ENCODE measurements at regions not wholly inside any gene's neighbourhood (a gene's known extent, or its start where the extent isn't known, plus 50 kb on each side); places are given as distances from the start of the nearest gene placed in this dataset.
"Not testable (repeated sequence)": the region's sequence is repeated elsewhere in the genome, so short reads cannot be mapped to it uniquely, and the experiment has no call there.

DNA sequence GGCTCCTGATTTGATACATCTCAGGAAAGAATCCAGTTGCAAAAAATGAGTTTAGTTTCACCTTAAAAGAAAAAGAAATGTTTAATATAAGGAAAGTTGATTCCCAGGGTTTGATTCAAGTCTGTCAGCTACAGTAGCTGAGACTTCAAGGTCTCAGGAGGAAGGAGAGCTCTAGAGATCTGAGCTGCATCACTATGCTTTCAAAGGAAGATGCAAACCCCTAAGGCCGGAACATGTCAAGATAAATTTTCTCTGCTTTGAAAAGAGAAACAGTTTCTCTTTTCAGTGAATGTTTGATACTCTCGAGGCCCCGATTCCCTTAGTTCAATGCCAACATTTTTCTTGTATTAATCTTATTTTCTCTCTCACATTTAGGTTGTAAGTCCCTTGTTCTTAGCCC lies 128.6 kb downstream of the RGPD3 start:
- DNase-seq (ENCODE audit: extremely low read depth, low read depth), result no peak

DNA sequence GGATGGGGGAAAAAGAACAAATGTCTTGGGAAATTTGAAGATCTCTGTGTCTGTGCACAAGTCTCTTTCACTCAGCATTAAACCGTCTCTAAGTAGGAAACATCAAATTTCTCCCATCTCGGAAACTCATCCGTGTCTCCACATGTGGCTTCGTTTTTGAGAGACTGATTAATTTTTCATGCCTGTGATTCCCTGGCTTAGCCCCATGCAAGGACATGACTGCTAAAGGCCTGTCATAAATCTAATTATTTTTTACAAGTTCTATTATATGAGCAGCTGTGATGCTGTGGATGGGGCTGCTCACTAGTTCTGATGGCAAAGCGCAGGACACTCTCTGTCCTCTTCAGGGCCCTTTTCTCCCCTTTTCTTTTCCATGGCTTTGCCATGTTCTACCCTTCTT lies 129.1 kb downstream of the RGPD3 start:
- DNase-seq (ENCODE audit: extremely low read depth, low read depth), result no peak

DNA sequence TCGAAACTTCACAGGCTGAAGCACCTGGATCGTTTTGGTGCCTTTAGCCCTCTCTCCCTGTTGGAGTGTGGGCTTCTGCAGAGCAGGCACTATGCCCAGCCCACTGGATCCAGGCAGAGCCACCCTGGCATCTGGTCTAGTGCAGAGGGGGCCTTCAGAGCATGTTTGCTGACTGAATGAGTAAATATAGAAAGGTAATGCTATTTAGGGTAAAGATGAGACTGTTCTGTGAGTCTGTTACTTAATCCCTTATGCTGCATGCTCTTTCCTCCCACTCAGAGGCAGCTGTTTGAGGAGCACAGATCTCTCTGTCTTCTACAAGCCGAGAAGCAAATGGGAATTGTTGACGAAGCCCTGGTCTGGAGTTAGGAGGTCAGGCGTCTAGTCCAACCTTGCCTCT lies 130.2 kb downstream of the RGPD3 start:
- DNase-seq (ENCODE audit: extremely low read depth, low read depth), result no peak

DNA sequence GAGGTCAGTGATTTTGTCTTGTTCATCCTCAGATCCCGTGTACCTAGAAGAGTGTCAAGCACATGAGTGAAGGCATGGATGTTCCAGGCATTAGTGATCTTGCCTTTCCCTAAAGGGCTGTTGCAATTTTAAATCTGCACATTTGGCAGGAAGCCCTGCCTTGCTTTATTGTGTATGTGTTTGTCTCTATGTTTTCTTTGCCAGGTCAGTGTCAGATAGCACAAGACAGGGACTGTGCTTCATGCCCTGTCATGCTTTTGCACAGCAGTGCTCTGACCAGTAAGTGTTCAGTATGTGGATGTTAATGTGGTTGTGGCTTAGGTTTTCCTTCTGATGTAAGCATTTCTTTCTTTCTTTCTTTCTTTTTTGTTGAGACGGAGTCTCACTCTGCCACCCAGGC lies 131.5 kb downstream of the RGPD3 start:
- peak; percentile 4 for DNase-seq (ENCODE audit: extremely low read depth, low read depth)

DNA sequence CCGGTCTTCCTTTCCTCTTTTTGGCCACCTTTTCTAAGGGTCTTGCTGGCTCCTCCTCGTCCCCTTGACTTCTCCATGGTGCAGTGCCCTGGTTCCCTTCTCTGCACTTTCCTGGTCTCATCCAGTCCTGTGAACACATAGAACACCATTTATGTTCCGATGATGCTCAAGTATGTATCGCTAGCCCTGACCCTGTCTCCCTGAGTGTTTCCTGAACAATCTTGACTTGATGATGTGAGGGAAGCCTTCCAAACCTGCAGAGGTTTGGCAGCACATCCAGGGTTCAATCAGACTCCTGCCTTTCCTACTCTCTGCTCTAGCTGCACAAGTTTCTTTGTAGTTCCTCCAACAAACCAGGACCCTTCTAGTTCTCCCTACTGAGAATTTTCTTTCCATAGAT lies 132.1 kb downstream of the RGPD3 start:
- no peak for DNase-seq (ENCODE audit: extremely low read depth, low read depth)

DNA sequence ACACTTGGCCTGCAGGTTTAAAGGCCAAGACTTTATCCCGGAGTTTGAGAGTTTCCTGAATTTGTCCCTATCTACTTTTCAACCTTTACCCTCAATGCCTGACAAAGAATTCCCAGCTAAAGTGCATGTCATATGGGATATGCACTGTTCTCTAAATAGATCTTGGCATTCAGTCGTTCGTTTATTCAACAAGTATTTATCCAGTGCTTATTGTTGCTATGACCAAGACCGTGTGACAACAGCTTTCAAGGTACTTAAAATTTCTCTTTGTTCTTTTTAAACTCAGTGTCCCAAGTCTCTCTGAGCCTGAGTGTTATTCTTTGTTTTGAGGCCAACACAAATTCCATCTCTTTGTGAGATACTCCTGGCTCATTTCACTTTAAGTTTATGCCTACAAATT lies 133.4 kb downstream of the RGPD3 start:
- no peak for DNase-seq (ENCODE audit: extremely low read depth, low read depth)

DNA sequence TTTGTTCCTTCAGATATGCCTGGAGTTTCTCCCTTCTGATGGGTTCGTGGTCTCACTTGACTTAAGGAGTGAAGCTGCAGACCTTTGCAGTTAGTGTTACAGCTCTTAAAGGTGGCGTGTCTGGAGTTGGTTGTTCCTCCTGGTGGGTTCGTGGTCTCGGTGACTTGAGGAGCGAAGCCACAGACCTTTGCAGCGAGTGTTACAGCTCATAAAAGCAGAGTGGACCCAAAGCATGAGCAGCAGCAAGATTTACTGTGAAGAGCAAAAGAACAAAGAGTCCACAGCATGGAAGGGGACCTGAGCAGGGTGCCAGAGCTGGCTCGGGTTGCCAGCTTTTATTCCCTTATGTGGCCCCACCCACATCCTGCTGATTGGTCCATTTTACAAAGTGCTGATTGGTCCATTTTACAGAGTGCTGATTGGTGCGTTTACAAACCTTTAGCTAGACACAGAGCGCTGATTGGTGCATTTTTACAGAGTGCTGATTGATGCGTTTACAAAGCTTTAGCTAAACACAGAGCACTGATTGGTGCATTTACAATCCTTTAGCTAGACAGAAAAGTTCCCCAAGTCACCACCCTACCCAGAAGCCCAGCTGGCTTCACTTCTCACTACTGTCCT lies 134.8 kb downstream of the RGPD3 start:
- DNase-seq (ENCODE audit: extremely low read depth, low read depth), result not testable (repeated sequence)

DNA sequence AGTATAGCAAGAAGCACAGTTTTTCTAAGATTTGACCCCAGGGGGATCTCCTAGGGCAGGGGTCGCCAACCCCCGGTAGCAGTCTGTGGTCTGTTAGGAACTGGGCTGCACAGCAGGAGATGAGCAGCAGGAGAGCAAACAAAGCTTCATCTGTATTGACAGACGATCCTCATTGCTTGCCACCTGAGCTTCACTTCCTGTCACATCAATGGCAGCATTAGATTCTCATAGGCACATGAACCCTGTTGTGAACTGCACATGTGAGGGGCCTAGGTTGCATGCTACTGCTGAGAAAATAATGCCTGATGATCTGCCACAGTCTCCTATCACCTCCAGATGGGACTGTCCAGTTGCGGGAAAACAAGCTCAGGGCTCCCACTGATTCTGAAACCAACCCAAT lies 136.2 kb downstream of the RGPD3 start:
- no peak for DNase-seq (ENCODE audit: extremely low read depth, low read depth)

DNA sequence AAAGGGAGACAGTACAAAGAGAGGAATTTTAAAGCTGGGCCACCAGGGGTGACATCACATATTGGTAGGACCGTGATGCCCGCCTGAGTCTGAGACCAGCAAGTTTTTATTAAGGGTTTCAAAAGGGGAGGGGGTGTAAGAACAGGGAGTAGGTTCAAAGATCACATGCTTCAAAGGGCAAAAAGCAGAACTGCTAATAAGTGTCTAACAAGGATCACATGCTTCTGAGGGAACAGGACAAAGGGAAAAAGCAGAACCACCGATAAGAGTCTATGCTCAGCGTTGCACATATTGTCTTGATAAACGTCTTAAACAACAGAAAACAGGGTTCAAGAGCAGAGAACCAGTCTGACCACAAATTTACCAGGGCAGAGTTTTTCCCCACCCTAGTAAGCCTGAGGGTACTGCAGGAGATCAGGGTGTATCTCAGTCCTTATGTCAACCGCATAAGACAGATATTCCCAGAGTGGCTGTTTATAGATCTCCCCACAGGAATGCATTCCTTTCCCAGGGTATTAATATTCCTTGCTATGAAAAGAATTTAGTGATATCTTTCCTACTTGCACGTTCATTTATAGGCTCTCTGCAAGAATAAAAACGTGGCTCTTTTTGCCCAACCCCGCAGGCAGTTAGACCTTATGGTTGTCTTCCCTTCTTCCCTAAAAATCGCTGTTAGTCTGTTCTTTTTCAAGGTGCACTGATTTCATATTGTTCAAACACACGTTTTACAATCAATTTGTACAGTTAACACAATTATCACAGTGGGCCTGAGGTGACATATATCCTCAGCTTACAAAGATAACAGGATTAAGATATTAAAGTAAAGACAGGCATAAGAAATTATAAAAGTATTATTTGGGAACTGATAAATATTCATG lies 136.5 kb upstream of the UXS1 start:
- not testable (repeated sequence) for DNase-seq (ENCODE audit: extremely low read depth, low read depth)

DNA sequence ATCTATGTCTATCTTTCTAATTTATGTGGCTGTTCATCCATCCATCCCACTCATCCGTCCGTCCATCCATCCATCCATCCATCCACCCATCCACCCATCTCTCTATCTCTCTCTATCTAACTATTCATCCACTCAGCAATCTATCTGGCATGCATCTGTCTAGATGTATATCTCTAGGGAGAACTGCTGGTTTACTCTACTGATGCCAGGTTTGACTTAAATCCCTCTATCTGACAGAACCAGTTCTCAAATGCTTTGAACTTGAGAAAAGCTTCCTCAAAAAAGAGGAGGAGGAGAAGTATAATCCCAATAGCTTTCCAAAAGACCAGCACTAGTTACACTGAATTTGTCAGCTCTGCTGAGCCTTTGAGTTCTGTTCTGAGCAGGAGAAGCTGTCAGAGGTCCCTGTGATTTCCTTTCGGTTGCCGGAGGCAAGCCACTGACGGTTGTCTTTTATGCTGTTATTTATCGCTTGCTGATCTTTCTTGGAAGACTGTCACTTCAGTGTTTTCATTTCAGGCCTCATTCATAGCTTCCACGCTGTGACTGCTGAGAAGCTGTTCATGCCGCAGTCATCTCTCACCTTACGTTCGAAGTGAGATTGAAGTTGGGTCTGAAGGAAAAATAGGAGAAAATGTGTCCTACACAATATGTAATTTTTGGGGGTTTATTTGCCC lies 129.4 kb upstream of the UXS1 start:
- DNase-seq (ENCODE audit: extremely low read depth, low read depth), result no peak

DNA sequence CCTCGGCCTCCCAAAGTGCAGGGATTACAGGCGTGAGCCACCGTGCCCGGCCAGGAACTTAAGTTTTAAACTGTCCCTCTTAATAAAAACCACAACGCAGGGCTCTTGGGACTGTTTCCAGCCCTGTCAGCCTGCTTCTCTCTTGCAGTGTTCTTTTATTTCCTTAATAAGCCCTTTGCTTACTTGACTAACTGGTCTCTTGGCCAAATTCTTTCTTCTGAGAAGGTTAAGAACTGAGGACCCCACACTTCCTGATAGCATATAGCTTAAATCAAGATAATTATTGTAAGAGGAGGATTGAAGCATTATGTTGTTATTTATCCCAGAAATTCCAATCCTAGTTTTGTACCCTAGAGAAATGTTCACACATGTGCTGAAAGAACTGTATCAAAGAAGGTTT lies 128.2 kb upstream of the UXS1 start:
- DNase-seq (ENCODE audit: extremely low read depth, low read depth), result no peak

DNA sequence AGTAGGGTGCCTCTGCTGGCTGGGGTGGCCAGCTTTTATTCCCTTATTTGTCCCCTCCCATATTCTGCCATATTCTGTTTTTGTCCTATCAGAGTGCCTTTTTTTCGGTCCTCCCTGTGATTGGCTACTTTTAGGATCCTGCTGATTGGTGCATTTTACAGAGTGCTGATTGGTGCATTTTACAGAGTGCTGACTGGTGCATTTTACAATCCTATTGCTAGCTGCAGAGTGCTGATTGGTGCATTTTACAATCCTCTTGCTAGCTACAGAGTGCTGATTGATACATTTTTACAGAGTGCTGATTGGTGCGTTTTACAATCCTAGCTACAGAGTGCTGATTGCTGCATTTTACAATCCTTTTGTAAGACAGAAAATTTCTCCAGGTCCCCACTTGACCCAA lies 126.3 kb upstream of the UXS1 start:
- DNase-seq (ENCODE audit: extremely low read depth, low read depth), result not testable (repeated sequence)

DNA sequence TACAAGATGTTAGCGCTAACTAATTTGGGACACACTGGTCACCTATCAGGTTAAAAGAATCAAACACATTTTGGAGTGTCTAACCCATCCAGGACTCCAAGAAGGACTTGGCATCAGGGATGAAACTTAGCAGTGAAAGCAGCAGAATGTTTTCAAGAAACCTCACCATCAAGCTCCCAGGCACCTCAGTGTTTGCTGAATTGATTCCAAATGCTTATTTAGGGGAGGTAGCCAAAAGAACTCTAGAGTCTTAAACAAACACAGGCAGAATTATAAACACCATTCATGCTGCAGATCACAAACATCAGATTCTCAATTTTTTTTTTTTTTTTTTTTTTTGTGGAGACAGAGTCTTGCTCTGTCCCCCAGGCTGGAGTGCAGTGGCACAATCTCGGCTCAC lies 122.8 kb upstream of the UXS1 start:
- DNase-seq (ENCODE audit: extremely low read depth, low read depth), result no peak

DNA sequence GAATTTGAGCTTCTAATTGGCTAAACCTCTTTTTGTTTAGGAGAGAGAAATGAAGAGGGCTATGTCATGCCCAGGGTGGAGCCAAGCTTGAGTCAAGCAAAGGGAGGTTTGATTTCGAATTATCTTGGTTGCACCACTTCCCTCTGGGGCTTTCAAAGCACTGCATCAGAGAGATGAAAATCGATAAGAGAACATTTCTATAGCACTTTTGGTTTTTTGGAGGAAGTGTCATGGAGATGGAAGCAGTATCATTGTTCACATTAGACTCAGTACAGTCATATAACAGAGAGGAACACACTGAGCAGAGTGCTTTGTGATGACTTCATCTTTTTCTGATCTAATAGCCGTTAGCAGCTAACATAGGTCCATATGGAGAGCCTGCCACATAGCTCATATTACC lies 120.3 kb upstream of the UXS1 start:
- DNase-seq (ENCODE audit: extremely low read depth, low read depth), result no peak

DNA sequence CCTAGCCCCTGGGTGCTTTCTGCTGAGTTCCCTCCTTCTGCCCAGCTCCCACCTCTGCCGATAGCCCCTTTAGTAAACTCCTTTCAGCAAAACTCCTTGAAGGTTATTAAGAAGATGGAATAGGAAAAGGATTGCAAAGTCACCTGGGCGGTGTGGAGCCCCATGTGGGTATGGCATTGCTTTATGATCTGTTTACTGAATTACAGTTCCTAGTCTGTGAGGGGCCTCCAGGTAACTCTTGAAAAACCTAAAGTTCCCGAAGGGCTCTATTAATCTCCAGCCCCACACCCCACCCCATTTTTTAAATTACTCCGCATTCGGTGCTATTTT lies 116.9 kb upstream of the UXS1 start:
- no peak for DNase-seq (ENCODE audit: extremely low read depth, low read depth)

DNA sequence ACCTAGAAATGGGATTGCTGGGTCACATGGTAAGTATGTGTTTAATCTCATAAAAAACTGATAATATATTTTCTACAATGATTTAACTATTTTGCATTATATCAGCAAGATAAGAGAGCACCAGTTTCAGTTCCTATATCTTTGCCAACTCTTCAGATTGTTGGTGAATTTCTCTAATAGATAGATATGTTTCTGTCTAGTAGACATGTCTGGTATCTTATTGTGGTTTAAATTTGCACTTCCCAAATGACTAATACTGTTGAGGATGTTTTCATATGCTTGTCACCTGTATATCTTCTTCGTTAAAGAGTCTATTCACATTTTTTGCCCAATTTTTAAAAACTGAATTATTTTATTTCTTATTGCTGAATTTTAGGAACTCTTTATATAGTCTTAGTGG lies 113.8 kb upstream of the UXS1 start:
- no peak for DNase-seq (ENCODE audit: extremely low read depth, low read depth)

DNA sequence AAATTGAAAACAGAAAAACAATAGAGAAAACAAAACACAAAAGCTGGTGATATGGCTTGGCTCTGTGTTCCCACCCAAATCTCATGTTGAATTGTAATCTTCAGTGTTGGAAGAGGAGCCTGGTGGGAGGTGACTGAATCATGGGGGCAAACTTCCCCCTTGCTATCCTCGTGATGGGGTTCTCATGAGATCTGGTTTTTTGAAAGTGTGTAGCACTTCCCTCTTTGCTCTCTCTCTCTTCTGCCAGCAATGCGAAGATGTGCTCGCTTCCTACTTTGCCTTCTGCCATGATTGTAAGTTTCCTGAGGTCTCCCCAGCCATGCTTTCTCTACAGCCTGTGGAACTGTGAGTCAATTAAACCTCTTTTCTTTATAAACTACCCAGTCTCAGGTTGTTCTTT lies 112.3 kb upstream of the UXS1 start:
- no peak for DNase-seq (ENCODE audit: extremely low read depth, low read depth)

DNA sequence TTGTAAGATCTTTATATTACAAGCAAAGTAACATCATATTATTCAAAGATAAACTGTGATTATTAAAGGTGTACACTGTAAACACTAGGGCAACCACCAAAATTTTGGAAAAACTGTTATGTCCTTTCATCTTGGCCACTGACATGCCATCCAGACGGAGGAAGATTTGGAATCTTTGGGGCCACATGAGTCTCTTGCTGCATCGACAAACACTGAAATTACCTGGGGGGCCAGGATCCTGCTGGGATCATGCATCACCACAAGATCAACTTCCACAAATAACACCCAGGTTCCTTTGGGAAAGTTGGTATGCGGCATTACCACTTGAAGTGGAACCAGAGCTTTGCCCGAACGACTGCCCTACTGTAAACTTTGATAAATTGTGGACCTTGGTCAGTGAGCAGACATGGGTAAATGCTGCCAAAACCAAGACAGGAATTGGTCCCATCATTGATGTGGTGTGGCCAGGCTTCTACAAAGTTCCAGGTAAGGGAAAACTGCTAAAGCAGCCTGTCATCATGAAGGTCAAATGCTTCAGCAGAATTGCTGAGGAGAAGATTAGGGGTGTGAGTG lies 110.6 kb upstream of the UXS1 start:
- DNase-seq (ENCODE audit: extremely low read depth, low read depth), result no peak

DNA sequence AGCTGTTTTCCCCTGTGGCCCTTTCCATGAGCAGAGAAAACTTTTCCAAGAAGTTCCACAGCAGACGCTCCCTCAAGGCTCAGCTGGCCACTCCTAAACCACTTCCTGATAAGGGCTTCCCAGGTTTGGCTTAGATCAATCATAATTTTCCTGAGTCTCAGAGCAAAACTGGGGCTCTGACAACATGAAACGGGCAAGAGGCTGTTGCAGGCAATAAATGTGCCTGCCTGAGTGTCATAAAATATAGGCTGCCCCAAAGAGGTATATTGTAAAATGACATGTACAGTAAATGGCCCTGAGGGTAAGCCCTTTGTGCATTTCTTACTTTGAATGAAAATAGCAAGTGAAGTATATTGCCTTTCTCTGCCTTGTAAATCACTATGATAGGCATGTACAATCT lies 105.6 kb upstream of the UXS1 start:
- no peak for DNase-seq (ENCODE audit: extremely low read depth, low read depth)

DNA sequence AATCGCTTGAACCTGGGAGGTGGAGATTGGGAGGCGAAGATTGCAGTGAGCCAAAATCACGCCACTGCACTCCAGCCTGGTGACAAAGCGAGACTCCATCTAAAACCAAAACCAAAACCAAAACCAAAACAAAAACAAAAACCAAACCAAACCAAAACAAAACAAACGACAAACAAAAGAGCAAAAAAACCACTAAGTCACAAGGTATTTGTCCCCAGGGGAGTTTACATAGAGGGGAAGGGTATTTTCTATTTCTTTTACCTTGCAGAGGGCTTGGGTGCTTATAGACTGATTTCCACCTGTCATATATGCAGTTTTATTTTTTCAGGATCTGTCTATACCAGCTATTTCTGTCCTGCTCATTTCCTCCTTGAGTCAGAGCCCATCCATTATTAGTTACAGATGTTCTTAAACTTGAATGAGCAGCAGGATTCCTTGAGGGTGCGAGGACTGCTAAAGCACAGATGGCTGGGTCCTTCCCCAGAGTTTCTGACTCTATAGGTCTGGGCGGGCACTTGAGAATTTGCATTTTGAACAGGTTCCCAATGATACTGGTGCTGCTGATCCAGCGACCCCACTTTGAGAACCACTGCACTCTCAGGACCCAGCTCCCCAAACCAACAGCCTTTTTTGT lies 102.2 kb upstream of the UXS1 start:
- no peak for DNase-seq (ENCODE audit: extremely low read depth, low read depth)

DNA sequence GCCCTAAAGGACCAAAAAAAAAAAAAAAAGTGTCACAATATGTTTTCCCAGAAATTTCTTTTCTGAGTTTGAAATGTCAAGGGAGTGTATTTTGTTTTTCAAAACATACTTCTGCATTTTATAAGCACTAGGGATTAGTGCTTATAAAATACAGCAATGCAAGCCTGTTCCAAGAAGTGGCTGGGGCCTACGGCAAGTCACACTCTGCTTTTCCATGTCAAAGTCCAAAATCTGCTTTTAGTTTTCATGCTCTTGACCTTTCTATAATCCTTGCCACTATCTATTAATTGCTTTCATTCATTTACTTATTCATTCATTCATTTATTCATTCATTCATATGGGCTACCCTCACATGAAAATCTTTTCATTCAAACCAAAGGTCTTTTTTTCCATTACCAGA lies 100.1 kb upstream of the UXS1 start:
- DNase-seq (ENCODE audit: extremely low read depth, low read depth), result no peak
